GM23338 (cell line): ENCODE measurements at regions not wholly inside any gene's neighbourhood (a gene's known extent, or its start where the extent isn't known, plus 50 kb on each side); places are given as distances from the start of the nearest gene placed in this dataset.

ENCODE experiments used
- ATAC-seq: fragments of 200-7000 bp; cut with Tn5 transposase; 3 replicates; pipeline ENCODE4 v1.9.1; 2020
- DNase-seq: peaks from one replicate; pipeline ENCODE4 v3.0.0-alpha.2; 2015; ENCODE audit warnings: low spot score
- H2AFZ ChIP-seq: fragments of 200-600 bp; sonication (generic); 2 replicates; pipeline ENCODE4 v1.8.0; 2016; ENCODE audit warnings: antibody characterized with exemption, mild to moderate bottlenecking, moderate library complexity
- H3F3A ChIP-seq: fragments of 200-600 bp; sonication (generic); replicated peaks from 2 replicates; pipeline ENCODE4 v1.8.0; 2017; ENCODE audit warnings: antibody characterized with exemption, mixed run types, low read depth
- H3K27ac ChIP-seq: fragments of 200-600 bp; sonication (generic); 2 replicates; pipeline ENCODE4 v1.6.1; 2016; ENCODE audit warnings: low read depth
- H3K27me3 ChIP-seq: fragments of 200-600 bp; sonication (generic); 2 replicates; pipeline ENCODE4 v1.8.0; 2016; ENCODE audit warnings: mild to moderate bottlenecking, mixed run types, moderate library complexity; ENCODE audit not compliant: insufficient read depth
- H3K36me3 ChIP-seq: fragments of 200-600 bp; sonication (generic); 2 replicates; pipeline ENCODE4 v1.8.0; 2016; ENCODE audit warnings: mild to moderate bottlenecking; ENCODE audit not compliant: insufficient read depth
- H3K4me1 ChIP-seq: fragments of 200-600 bp; sonication (generic); 2 replicates; pipeline ENCODE4 v1.8.0; 2016; ENCODE audit warnings: mild to moderate bottlenecking, moderate library complexity; ENCODE audit not compliant: insufficient read depth
- H3K4me2 ChIP-seq: fragments of 200-600 bp; sonication (generic); 2 replicates; pipeline ENCODE4 v1.7.1; 2017; ENCODE audit warnings: mixed run types
- H3K4me3 ChIP-seq: fragments of 200-600 bp; sonication (generic); 2 replicates; pipeline ENCODE4 v1.6.1; 2016; ENCODE audit warnings: mixed run types
- H3K79me2 ChIP-seq: fragments of 200-600 bp; sonication (generic); replicated peaks from 2 replicates; pipeline ENCODE4 v1.8.0; 2017; ENCODE audit warnings: mild to moderate bottlenecking; ENCODE audit not compliant: insufficient read depth
- H3K9me2 ChIP-seq: fragments of 200-600 bp; sonication (generic); 2 replicates; pipeline ENCODE4 v1.8.0; 2017; ENCODE audit not compliant: insufficient read depth
- H4K20me1 ChIP-seq: fragments of 200-600 bp; sonication (generic); replicated peaks from 2 replicates; pipeline ENCODE4 v1.8.0; 2017; ENCODE audit warnings: mild to moderate bottlenecking; ENCODE audit not compliant: insufficient read depth
- H3K27ac Mint-ChIP-seq: 2 replicates; pipeline ENCODE4 v1.8.0; 2020; ENCODE audit warnings: inconsistent platforms, mild to moderate bottlenecking, moderate library complexity, mixed read lengths
- H3K27me3 Mint-ChIP-seq: 3 replicates; pipeline ENCODE4 v1.8.0; 2022; ENCODE audit warnings: low read depth, mild to moderate bottlenecking, moderate library complexity, mixed read lengths, inconsistent platforms; ENCODE audit not compliant: insufficient read depth, poor library complexity
- H3K36me3 Mint-ChIP-seq: 3 replicates; pipeline ENCODE4 v1.8.0; 2021; ENCODE audit warnings: low read depth, mild to moderate bottlenecking, inconsistent platforms, moderate library complexity, mixed read lengths
- H3K4me1 Mint-ChIP-seq: 3 replicates; pipeline ENCODE4 v1.8.0; 2020; ENCODE audit warnings: mild to moderate bottlenecking, inconsistent platforms, mixed read lengths
- H3K4me3 Mint-ChIP-seq: 3 replicates; pipeline ENCODE4 v1.8.0; 2021; ENCODE audit warnings: moderate library complexity, mild to moderate bottlenecking, inconsistent platforms, mixed read lengths
- H3K9me3 Mint-ChIP-seq: 3 replicates; pipeline ENCODE4 v1.8.0; 2020; ENCODE audit warnings: moderate library complexity, mild to moderate bottlenecking, inconsistent platforms, mixed read lengths
- CTCF ChIP-seq, 2 experiments: fragments of 200-600 bp in 1 of 2; sonication (generic) in 1 of 2; conservative IDR thresholded peaks; 2 replicates each; pipeline versions ENCODE4 v1.5.1 to v1.6.1; 2016 to 2017; ENCODE audit warnings: antibody characterized with exemption in 2 of 2, low read depth in 2 of 2, mild to moderate bottlenecking in 2 of 2, moderate library complexity in 1 of 2
- JUNB ChIP-seq: IDR thresholded peaks from one replicate; pipeline ENCODE4 v1.6.1; 2016; ENCODE audit warnings: antibody characterized with exemption; ENCODE audit not compliant: unreplicated experiment
- NANOG ChIP-seq: IDR thresholded peaks from 2 replicates; pipeline ENCODE4 v1.6.1; 2016; ENCODE audit warnings: antibody characterized with exemption, borderline replicate concordance
- POLR2AphosphoS5 ChIP-seq: IDR thresholded peaks from 2 replicates; pipeline ENCODE4 v1.6.1; 2016; ENCODE audit warnings: antibody characterized with exemption, low read depth
- REST ChIP-seq: IDR thresholded peaks from one replicate; pipeline ENCODE4 v1.6.1; 2018; ENCODE audit warnings: antibody characterized with exemption; ENCODE audit not compliant: unreplicated experiment
- ZNF114 ChIP-seq: fragments of 250-450 bp; sonication (Bioruptor Pico); IDR thresholded peaks from 2 replicates; pipeline ENCODE4 v1.5.0; 2020; ENCODE audit warnings: mild to moderate bottlenecking, moderate library complexity
- ZNF331 ChIP-seq: fragments of 250-450 bp; sonication (Bioruptor Pico); IDR thresholded peaks from 2 replicates; pipeline ENCODE4 v1.5.0; 2020; ENCODE audit warnings: low read depth, mild to moderate bottlenecking, moderate library complexity
- ZNF462 ChIP-seq: fragments of 250-450 bp; sonication (Bioruptor Pico); IDR thresholded peaks from 2 replicates; pipeline ENCODE4 v1.5.0; 2020; ENCODE audit warnings: mild to moderate bottlenecking, moderate library complexity

GRCh38 chr10:33100781-33101391 is 142.9 kb upstream of the ITGB1 start:
- Mint-ChIP-seq H3K27ac (no peak overlapping the region), H3K4me1 (peaks cover 12% of the 10 kb centered on the region), H3K4me3 (no peak overlapping the region), H3K27me3 (peaks cover 3% of the 10 kb centered on the region), H3K9me3 (peaks cover 50% of the 10 kb centered on the region), H3K36me3 (peaks cover 48% of the 10 kb centered on the region)
- no peaks in the 10 kb centered on the region for H4K20me1 ChIP-seq
- H3K79me2 ChIP-seq, result no peaks in the 10 kb centered on the region
- TF ChIP-seq POLR2AphosphoS5, result no peak
- no peak for TF ChIP-seq ZNF114
- no peak for TF ChIP-seq ZNF331 (CRISPR knock-in tag)
- TF ChIP-seq NANOG, result no peak
- TF ChIP-seq JUNB, result no peak
- TF ChIP-seq CTCF (conservative IDR thresholded peaks at IDR 0.05; ENCODE audit: low read depth in 2 of 2), result no peak
- no peak for TF ChIP-seq ZNF462 (CRISPR knock-in tag)
- no peak for TF ChIP-seq REST
- DNase-seq (no peak), ATAC-seq (no peak)
- H3K36me3 ChIP-seq, result no peaks in the 10 kb centered on the region
- no peaks in the 10 kb centered on the region for H3K27me3 ChIP-seq
- no peak overlapping the region for H3K4me3 ChIP-seq
- H3K27ac ChIP-seq, result no peak overlapping the region
- H3K9me2 ChIP-seq, result 0 out of 2 replicates have a peak, but pooled peaks cover 2% of the 10 kb centered on the region
- peaks cover 6% of the 10 kb centered on the region; the same call in 1 of the 2 replicates for H3K4me1 ChIP-seq
- H2AFZ ChIP-seq, result peak overlapping the region; percentile 84; the same call in 1 of the 2 replicates
- no peaks in the 10 kb centered on the region for H3F3A ChIP-seq
- no peak overlapping the region for H3K4me2 ChIP-seq
